K562 (cell line): ENCODE measurements at regions not wholly inside any gene's neighbourhood (a gene's known extent, or its start where the extent isn't known, plus 50 kb on each side); places are given as distances from the start of the nearest gene placed in this dataset.

Source experiments
- ATF1 ChIP-seq, 2 experiments: fragments of 450-650 bp in 1 of 2; IDR thresholded peaks; 2 replicates each; pipeline ENCODE4 v1.6.1; 2016; ENCODE audit warnings: missing compliant biosample characterization in 1 of 2, missing genetic modification characterization in 1 of 2
- JUN ChIP-seq, 2 experiments: sonication (generic) in 1 of 2; formaldehyde crosslinking in 1 of 2; IDR thresholded peaks; 2 replicates each; pipeline versions ENCODE4 v1.6.1 to v1.8.0; 2012 to 2022; ENCODE audit warnings: borderline replicate concordance in 2 of 2, mild to moderate bottlenecking in 2 of 2, improper control_type of control experiment in 1 of 2, low read depth in 1 of 2, low read length in 1 of 2, missing genetic modification reagents in 1 of 2
- MAX ChIP-seq: sonication (generic); formaldehyde crosslinking; IDR thresholded peaks from 2 replicates; pipeline ENCODE4 v1.9.0; 2022; ENCODE audit warnings: mild to moderate bottlenecking, missing genetic modification reagents
- NCOA2 ChIP-seq, 2 experiments: fragments of 450-650 bp; IDR thresholded peaks; 2 replicates each; pipeline ENCODE4 v1.6.1; 2018; ENCODE audit warnings: mild to moderate bottlenecking in 2 of 2, moderate library complexity in 1 of 2; ENCODE audit not compliant: partially characterized antibody in 2 of 2
- SMARCC2 ChIP-seq: fragments of 450-650 bp; IDR thresholded peaks from 2 replicates; pipeline ENCODE4 v1.6.1; 2017; ENCODE audit warnings: antibody characterized with exemption, moderate library complexity, mild to moderate bottlenecking, low read depth
- SRSF9 ChIP-seq: fragments of 200-400 bp; formaldehyde crosslinking; IDR thresholded peaks from 2 replicates; pipeline ENCODE4 v1.6.1; 2017; ENCODE audit warnings: low read depth, low read length, borderline replicate concordance
- ZNF77 ChIP-seq: fragments of 250-450 bp; sonication (Bioruptor Pico); IDR thresholded peaks from 2 replicates; pipeline ENCODE4 v1.5.0; 2020
- TF ChIP-seq, protein P1 (sequence below), 3 experiments: IDR thresholded peaks in 2 of 3; conservative IDR thresholded peaks in 1 of 3; 2 replicates each; pipeline ENCODE4 v1.5.1; 2011 to 2012; ENCODE audit warnings: low read length in 3 of 3, mild to moderate bottlenecking in 3 of 3, control low read depth in 2 of 3, improper control_type of control experiment in 1 of 3, inconsistent platforms in 1 of 3, low read depth in 1 of 3, mixed read lengths in 1 of 3, moderate library complexity in 1 of 3; ENCODE audit not compliant: insufficient read depth in 2 of 3
- TF ChIP-seq, protein P2 (sequence below): IDR thresholded peaks from 2 replicates; pipeline ENCODE4 v1.6.1; 2016; ENCODE audit warnings: missing genetic modification characterization, missing compliant biosample characterization

GRCh38 chr9:78549711-78550110 lies 252.8 kb downstream of the PSAT1 start:
- TF ChIP-seq SMARCC2, result no peak
- TF ChIP-seq, protein P1, sequence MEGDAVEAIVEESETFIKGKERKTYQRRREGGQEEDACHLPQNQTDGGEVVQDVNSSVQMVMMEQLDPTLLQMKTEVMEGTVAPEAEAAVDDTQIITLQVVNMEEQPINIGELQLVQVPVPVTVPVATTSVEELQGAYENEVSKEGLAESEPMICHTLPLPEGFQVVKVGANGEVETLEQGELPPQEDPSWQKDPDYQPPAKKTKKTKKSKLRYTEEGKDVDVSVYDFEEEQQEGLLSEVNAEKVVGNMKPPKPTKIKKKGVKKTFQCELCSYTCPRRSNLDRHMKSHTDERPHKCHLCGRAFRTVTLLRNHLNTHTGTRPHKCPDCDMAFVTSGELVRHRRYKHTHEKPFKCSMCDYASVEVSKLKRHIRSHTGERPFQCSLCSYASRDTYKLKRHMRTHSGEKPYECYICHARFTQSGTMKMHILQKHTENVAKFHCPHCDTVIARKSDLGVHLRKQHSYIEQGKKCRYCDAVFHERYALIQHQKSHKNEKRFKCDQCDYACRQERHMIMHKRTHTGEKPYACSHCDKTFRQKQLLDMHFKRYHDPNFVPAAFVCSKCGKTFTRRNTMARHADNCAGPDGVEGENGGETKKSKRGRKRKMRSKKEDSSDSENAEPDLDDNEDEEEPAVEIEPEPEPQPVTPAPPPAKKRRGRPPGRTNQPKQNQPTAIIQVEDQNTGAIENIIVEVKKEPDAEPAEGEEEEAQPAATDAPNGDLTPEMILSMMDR (IDR thresholded peaks at IDR 0.05 in 2 of 3, conservative IDR thresholded peaks at IDR 0.05 in 1 of 3; ENCODE audit: insufficient read depth in 2 of 3, low read depth in 1 of 3, low read length in 3 of 3), result no peak
- no peak for TF ChIP-seq JUN (IDR thresholded peaks at IDR 0.05; ENCODE audit: borderline replicate concordance, low read depth, low read length)
- no peak for TF ChIP-seq JUN (CRISPR knock-in tag; IDR thresholded peaks at IDR 0.05; ENCODE audit: borderline replicate concordance)
- no peak for TF ChIP-seq ZNF77 (CRISPR knock-in tag)
- no peak for TF ChIP-seq MAX (CRISPR knock-in tag)
- TF ChIP-seq, protein P2, sequence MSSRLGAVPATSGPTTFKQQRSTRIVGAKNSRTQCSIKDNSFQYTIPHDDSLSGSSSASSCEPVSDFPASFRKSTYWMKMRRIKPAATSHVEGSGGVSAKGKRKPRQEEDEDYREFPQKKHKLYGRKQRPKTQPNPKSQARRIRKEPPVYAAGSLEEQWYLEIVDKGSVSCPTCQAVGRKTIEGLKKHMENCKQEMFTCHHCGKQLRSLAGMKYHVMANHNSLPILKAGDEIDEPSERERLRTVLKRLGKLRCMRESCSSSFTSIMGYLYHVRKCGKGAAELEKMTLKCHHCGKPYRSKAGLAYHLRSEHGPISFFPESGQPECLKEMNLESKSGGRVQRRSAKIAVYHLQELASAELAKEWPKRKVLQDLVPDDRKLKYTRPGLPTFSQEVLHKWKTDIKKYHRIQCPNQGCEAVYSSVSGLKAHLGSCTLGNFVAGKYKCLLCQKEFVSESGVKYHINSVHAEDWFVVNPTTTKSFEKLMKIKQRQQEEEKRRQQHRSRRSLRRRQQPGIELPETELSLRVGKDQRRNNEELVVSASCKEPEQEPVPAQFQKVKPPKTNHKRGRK (tag), result no peak
- TF ChIP-seq ATF1 (CRISPR knock-in tag; IDR thresholded peaks at IDR 0.05), result no peak
- no peak for TF ChIP-seq ATF1 (tag; IDR thresholded peaks at IDR 0.05)
- no peak for TF ChIP-seq NCOA2 (IDR thresholded peaks at IDR 0.05; ENCODE audit: partially characterized antibody in 2 of 2)
- TF ChIP-seq SRSF9, result no peak
